H1 (cell line): ENCODE measurements at regions not wholly inside any gene's neighbourhood (a gene's known extent, or its start where the extent isn't known, plus 50 kb on each side); places are given as distances from the start of the nearest gene placed in this dataset.

ENCODE experiments used
- CHD7 ChIP-seq: fragments of 300-600 bp; sonication (generic); IDR thresholded peaks from 2 replicates; pipeline ENCODE4 v1.7.1; 2012; ENCODE audit warnings: low read length, moderate library complexity, mild to moderate bottlenecking, inconsistent platforms; ENCODE audit not compliant: insufficient replicate concordance
- RBBP5 ChIP-seq: IDR thresholded peaks from 2 replicates; pipeline ENCODE4 v1.7.1; 2012; ENCODE audit warnings: low read depth, mild to moderate bottlenecking, inconsistent platforms, low read length, moderate library complexity, borderline replicate concordance

GRCh38 chr18:61750840-61751668 is 141.8 kb downstream of the RNF152 start (continued):
- TF ChIP-seq CHD7 = no peak
- TF ChIP-seq RBBP5 = no peak
